Bronchial epithelial cell (primary cell): ENCODE measurements at regions not wholly inside any gene's neighbourhood (a gene's known extent, or its start where the extent isn't known, plus 50 kb on each side); places are given as distances from the start of the nearest gene placed in this dataset.

Experiments
- DNase-seq: peaks from one replicate; pipeline ENCODE4 v3.0.0-alpha.2; 2010; ENCODE audit warnings: low read depth
- FAIRE-seq: peaks from 2 replicates; lab custom pipeline; 2011; peaks lifted over from hg19 to GRCh38; lab: Jason Lieb, UNC
- H3K27me3 ChIP-seq: 2 replicates; pipeline ENCODE4 v1.5.1; 2011; ENCODE audit warnings: low read length; ENCODE audit not compliant: control insufficient read depth, insufficient read depth
- H3K36me3 ChIP-seq: 2 replicates; pipeline ENCODE4 v1.5.1; 2011; ENCODE audit warnings: low read length; ENCODE audit not compliant: control insufficient read depth, insufficient read depth
- H3K4me3 ChIP-seq: 2 replicates; pipeline ENCODE4 v1.5.1; 2011; ENCODE audit warnings: mild to moderate bottlenecking, low read depth, low read length, control low read depth
- CTCF ChIP-seq: IDR thresholded peaks from 2 replicates; pipeline ENCODE4 v1.5.1; 2011; ENCODE audit warnings: mild to moderate bottlenecking, moderate library complexity, low read length, control low read depth, inconsistent platforms; ENCODE audit not compliant: insufficient read depth, severe bottlenecking

- no peak overlapping the region for H3K4me3 ChIP-seq
- H3K36me3 ChIP-seq: no peaks in the 10 kb centered on the region
- DNase-seq (peak; percentile 62), FAIRE-seq (no peak)
- no peaks in the 10 kb centered on the region for H3K27me3 ChIP-seq
- TF ChIP-seq CTCF: no peak
These were observed 143.1 kb downstream of the CEP57L1 start for GRCh38 chr6:109238396-109238795.

GRCh38 chr6:109237986-109238329, 142.7 kb downstream of the CEP57L1 start:
- Histone ChIP-seq H3K36me3 (no peaks in the 10 kb centered on the region), H3K4me3 (no peak overlapping the region), H3K27me3 (no peaks in the 10 kb centered on the region)
- no peak for TF ChIP-seq CTCF
- no peak for FAIRE-seq
- no peak for DNase-seq

- no peak for FAIRE-seq
- H3K4me3 ChIP-seq: no peak overlapping the region
- H3K36me3 ChIP-seq: no peaks in the 10 kb centered on the region
- no peak for TF ChIP-seq CTCF
- DNase-seq: peak; percentile 68
- H3K27me3 ChIP-seq: no peaks in the 10 kb centered on the region
These were observed 142.0 kb downstream of the CEP57L1 start for GRCh38 chr6:109237077-109237985.

GRCh38 chr6:109236115-109237076, 141.1 kb downstream of the CEP57L1 start:
- Histone ChIP-seq H3K36me3 (no peaks in the 10 kb centered on the region), H3K4me3 (no peak overlapping the region), H3K27me3 (no peaks in the 10 kb centered on the region)
- DNase-seq: no peak
- no peak for TF ChIP-seq CTCF
- FAIRE-seq: no peak

- no peak for TF ChIP-seq CTCF
- FAIRE-seq (no peak), DNase-seq (no peak)
These were observed 140.3 kb downstream of the CEP57L1 start for GRCh38 chr6:109235481-109236038.

More at GRCh38 chr6:109235481-109236038, 140.3 kb downstream of the CEP57L1 start:
- Histone ChIP-seq H3K27me3 (no peaks in the 10 kb centered on the region), H3K36me3 (no peaks in the 10 kb centered on the region), H3K4me3 (no peak overlapping the region)
